Gastrocnemius medialis (tissue), 4 donors: ENCODE measurements at regions not wholly inside any gene's neighbourhood (a gene's known extent, or its start where the extent isn't known, plus 50 kb on each side); places are given as distances from the start of the nearest gene placed in this dataset.

Experiments used
- CTCF ChIP-seq, 5 experiments: fragments of 450-650 bp in 3 of 5; fragments of 200-600 bp in 2 of 5; sonication (generic) in 2 of 5; IDR thresholded peaks in 4 of 5; conservative IDR thresholded peaks in 1 of 5; 1 replicate in 4 of 5; 2 replicates in 1 of 5; pipeline ENCODE4 v1.5.1; 2016 to 2019; ENCODE audit warnings: antibody characterized with exemption in 5 of 5, mild to moderate bottlenecking in 3 of 5, moderate library complexity in 3 of 5
- POLR2A ChIP-seq, 2 donors: fragments of 450-650 bp; IDR thresholded peaks; one replicate each; pipeline ENCODE4 v1.6.1; 2017; ENCODE audit warnings: antibody characterized with exemption in 2 of 2, mild to moderate bottlenecking in 2 of 2, moderate library complexity in 2 of 2

- no peak for TF ChIP-seq CTCF (IDR thresholded peaks at IDR 0.05 in 4 of 5, conservative IDR thresholded peaks at IDR 0.05 in 1 of 5)
- no peak for TF ChIP-seq POLR2A (IDR thresholded peaks at IDR 0.05)
Measured at GRCh38 chr9:107874591-107875369, 385.2 kb upstream of the KLF4 start.
